ENCODE measurements at regions not wholly inside any gene's neighbourhood (a gene's known extent, or its start where the extent isn't known, plus 50 kb on each side); places are given as distances from the start of the nearest gene placed in this dataset.

DNA sequence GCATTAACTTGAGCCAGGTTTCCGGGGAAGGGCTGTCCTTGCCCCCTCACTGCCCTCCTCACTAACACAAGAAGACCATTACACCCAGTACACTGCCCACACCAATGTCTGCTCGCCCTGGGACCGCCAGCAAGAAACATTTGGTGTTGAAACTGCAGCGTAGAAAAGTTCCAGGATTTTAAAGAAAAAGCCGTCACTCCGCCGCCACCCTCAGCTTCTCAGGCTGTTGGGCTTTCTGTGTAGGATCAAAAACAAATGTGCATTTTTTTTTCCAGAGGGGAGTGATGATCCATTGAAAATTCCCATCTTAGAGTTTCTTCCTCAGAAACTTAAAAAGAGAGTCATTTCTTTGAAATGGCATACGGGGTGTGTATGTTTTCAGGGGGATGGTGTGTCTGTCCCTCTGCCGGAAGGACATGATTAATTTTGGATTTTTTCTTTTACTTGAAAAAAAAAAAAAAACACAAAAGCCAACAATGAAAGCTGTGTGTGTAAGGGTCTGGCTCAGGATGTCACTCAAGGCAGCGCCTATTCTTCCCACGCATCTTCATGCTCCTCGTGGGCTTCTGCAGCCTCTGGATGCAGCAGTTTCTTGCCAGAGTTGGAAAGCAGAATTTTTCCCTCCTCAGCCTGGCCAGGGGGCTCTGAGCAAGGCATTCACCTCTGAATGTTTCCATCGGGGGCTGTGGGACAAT lies 184.9 kb downstream of the GLI2 start:
- no peak for DNase-seq

DNA sequence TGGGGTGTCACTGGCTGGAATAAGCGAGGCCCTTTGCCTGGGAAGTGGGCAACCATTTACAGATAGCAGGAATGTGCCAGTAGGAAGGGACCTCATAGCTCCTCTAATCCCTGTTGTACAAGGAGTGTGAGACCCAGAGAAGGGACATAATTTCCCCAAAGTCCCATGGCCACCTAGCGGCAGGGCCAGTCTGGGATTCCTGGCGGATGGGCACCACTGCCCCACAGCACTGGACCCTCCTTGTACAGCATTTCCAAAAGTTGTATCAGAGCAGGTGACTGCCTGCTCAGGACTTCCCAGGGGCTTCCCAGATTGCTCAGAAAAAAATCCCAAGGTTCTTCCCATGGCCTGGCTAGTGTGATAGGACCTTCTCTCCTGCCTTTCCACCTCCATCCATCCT lies 185.8 kb downstream of the GLI2 start:
- no peak for DNase-seq

DNA sequence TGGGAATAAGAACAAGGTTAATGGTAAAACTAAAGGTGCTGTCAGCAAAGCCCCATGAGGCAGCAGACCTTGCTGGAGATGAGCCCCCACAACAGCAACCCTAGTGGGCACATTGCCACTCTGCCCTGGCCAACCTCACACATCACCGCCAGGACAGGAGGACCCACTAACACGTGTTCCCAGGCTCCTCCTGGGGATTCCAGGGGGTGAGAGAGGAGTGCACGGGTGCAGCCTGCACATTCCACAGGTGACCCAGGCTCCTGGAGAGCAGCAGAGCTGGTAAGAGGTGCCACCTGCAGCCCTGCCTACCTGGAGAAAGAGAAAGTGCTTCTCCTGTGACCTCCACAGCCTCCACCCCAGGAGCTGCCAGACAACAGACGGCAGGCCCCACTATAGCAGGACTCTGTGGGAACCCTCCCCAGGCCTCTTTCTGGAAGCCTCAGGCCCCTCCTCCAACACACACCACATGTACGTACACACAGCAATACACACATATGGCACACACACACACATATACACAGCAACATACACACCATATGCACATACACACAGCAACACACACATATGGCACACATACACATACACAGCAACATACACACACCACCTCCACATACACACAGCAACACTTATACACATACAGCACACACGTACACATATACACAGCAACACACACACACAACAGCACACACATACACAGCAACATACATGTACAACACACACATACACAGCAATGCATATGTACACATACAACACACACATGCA lies 187.1 kb downstream of the GLI2 start:
- DNase-seq: no peak

DNA sequence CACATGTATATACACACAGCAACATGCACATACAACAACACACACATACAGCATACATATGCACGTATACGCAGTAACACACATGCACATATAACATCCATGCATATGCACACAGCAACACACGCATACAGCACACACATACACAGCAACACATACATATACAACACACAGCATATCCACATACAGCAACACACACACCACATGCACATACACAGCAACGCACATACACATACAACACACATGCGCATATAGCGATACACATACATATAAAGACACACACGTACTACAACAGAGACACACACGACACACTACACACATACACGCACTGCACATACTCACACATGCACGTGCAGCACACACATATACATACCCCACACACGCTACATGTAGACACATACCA lies 187.8 kb downstream of the GLI2 start:
- DNase-seq: no peak

DNA sequence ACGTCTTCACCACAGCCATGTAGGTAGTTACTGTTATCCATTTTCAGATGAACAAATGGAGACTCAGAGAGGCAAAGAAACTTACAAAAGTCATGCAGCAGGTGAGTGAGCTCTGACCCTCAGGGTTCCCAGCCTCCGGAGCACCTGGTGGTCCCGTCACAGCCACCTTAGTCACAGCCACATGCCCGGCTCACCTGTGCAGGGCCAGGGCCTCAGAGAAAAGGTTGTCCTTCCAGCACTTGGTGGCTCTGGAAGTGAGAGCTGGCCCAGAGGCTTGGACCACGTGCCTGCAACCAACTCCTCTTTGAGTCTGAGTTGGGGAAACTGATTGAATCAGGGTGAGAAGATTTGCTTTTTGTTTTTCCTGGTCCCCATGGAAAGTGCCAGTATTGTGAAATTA lies 189.3 kb downstream of the GLI2 start:
- no peak for DNase-seq

DNA sequence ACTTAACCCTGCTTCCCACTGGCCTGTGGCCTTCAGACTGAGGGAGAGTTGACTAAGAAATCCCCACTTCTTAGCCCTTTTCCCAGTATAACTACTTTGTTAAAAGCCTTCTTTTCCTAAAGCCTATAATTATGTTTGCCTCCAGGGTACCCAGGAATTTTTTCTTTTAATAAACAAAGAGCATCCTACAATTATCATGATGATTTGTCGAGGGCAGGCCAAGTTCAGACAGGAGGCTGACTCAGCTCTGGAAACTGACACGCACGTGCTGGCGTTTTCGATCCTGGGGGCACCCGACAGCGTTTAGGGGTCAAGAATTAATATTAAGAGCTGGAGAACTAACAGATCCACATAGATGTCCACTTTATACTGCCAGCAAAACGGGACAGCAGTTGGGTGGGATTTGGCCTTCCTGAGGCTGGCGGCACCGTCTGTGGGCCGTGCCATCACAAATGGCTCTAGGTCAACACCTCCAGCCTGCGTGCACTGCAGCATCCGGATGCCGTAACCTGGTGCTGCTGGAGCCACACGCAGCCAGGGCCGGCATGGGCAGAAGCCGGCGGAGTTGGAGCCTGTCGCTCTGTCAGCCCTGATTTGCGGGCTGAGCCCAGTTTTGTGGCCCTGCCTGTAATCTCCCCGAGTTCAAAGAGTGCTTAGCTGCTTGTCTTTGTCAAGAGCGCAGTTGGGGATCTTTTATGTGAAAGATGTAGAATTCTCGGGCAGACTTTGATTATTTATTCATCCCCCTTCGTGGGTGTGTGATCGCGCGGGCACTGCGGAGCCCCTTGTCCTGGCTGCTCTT lies 191.0 kb downstream of the GLI2 start:
- no peak for DNase-seq

DNA sequence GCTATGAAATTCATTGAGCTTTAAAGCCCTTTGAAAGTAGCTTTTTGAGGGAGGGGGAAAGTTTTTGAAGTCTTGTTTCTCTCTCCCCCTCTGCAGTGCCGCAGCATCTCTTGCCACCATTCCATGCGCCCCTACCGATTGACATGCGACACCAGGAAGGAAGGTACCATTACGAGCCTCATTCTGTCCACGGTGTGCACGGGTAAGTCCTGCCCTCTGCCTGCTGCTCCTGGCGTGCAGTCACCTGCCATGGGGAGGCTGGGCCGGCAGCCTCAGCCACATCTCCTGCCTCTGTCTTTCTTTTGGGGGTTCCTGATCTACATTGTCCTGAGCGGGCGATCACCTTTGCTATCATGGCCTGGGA lies 191.6 kb downstream of the GLI2 start:
- DNase-seq: no peak

DNA sequence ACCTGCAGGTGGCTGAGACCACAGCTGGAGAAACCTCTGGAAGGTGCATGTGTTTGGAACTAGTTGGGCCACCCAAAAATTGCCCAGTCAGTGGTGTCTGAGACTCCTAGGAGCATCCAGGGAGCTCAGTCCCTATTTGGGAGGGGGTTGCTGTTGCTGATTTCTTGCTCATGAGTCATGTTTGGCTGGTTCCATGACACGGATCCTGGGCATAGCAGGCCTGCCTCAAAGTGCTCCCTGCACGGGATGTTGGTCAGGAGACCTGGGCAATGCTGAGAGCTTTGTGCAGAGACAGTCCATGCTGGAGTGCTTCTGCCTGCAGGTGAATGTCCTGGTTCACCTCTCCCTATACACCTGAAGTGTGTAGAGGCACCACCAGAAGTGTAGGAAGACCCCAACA lies 194.2 kb downstream of the GLI2 start:
- no peak for DNase-seq

DNA sequence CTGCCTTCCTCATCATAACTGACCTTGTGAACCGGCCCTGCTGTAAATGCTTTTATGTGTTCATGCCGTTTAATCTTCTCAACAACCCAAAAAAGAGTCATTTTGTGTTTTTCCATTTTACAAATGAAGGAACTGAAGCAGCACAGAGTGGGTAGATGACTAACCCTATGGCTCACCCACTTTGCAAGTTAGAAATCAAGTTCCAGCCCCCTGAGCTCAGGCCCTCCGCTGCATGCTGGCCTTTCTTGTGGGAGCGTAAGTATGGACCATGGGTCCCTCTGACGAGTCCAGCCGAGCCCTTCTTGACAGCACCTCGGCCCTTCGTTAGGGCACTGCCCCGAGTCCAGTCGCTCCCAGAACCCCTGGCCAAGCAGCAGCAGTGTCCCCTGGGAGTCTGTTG lies 194.6 kb downstream of the GLI2 start:
- no peak for DNase-seq

DNA sequence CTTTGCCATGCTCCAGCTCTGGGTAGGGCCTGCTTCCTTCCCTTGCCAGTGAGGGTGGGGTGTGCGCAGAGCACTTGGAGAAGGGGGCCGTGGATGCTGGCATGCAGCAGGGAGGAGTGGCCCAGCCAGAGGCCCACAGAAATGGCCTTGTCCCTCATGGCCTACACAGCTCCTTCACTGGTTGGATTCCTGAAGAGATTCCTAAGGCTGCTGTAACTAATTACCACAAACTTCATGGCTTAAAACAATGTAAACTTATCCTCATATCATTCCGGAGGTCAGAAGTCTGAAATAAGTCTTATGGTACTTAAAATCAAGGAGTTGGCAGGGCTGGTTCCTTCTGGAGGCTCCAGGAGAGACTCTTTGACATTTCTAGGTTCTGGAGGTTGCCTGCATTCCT lies 195.2 kb downstream of the GLI2 start:
- no peak for DNase-seq

DNA sequence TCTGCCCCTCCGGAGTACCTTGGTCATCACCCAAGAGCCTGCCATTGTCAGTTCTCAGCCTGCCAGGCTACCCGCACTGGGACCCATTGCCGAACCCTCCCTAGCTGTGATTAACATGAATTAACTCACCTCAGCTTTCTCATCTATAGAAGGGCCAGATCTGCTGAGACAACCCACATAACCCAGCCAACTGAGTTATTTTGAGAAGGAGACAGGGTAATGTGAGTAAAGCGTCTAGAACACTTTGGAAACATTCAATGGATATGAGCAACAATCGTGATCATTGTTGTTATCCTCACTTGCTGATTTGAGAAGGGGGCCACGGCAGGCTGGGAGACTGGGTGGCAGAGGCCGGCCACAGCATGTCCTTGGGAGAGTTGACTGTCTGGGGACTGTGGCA lies 196.8 kb downstream of the GLI2 start:
- no peak for DNase-seq

DNA sequence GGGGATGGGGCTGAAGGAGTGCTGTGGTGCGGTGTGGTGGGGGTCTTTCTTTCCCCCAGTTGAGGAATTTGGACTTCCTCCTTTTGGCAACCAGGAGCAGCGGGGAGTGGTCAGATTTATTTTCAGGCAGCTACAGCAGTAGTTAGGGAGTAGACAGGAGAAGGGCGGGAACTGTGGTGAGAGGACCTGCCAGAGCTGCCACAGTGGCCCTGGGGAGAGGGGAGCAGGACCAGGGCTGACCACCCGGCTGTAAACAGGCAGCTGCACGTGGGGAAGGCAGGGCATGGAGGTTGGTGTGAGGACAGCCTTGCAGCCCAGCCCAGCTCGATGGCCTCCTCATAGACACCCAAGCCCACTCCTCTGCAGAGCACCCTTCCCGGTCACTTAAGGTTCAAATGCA lies 197.2 kb downstream of the GLI2 start:
- DNase-seq: no peak

DNA sequence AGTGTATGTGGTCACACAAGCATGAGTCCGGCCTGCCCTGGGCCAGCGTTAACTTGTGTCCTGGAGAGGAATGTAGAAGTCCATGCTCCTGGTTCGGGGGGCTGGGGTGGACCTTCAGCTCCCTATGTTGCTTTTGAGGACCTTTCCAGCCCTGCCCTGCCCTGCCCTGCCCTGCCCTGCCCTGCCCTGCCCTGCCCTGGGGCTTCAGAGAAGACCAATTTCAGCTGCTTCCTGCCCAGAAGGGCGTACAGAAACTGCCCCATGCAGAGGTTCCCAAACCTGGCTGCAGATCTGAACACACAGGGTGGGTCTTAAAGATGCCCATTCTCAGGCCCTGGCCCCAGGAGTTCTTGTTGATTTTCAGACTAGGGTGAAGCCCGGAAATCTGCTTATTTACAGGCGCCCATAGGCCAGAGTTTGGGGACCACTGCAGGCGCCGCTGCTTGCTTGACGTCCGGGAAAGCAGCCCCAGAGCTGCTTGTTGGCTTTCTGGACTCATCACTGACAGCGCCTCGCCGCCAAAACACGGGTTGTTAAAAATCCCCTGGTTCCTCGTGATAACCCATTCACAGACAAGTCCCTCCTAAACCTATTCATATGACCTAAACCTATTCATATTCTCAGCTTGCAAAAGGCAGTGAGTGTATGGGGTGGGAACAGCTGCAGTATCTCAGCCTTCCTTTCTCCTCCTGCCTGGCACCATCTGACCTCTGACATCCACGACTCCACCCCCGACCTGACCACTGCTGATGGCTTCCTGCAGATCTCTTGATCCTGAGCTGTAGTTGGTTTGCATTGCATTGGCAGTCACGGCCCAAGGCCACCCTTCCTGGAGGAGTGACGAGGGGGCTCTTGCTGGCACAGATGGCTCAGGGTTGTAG lies 198.3 kb downstream of the GLI2 start:
- DNase-seq: no peak

DNA sequence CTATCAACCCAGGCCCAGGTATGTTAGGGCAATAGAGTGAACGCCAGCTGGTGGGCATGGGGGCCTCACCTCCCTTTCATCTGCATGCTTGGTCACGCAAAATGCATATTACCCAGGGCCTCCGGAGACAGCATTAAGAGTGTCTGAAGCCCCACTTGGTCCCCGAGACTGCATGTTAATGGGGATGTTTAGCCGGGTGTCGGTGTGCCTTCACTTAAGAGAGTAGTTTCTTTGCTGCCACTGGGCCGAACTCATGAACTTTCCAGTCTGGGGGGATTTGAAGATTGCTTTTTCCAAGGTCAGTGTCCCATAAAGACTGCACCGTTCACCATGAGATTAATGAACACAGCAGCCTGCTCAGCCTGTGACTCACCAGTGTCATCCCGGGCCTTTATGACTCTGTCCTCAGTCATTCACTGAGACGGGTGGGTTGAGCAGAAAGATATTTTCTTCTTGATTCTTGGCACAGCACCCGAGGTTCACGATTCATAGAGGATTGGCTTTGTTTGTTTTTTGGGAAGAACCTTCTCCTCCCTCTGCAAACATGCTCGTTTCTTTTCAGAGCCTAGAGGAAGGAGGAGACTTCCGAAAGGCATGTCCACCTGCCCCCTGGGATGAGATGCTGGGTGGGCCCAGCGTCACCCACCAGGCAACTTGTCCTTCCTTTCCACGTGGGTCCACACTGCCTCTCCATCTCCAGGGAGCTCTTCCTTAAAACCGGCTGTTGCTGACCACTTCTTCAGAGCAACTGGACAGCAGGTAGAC lies 199.1 kb downstream of the GLI2 start:
- DNase-seq: no peak

DNA sequence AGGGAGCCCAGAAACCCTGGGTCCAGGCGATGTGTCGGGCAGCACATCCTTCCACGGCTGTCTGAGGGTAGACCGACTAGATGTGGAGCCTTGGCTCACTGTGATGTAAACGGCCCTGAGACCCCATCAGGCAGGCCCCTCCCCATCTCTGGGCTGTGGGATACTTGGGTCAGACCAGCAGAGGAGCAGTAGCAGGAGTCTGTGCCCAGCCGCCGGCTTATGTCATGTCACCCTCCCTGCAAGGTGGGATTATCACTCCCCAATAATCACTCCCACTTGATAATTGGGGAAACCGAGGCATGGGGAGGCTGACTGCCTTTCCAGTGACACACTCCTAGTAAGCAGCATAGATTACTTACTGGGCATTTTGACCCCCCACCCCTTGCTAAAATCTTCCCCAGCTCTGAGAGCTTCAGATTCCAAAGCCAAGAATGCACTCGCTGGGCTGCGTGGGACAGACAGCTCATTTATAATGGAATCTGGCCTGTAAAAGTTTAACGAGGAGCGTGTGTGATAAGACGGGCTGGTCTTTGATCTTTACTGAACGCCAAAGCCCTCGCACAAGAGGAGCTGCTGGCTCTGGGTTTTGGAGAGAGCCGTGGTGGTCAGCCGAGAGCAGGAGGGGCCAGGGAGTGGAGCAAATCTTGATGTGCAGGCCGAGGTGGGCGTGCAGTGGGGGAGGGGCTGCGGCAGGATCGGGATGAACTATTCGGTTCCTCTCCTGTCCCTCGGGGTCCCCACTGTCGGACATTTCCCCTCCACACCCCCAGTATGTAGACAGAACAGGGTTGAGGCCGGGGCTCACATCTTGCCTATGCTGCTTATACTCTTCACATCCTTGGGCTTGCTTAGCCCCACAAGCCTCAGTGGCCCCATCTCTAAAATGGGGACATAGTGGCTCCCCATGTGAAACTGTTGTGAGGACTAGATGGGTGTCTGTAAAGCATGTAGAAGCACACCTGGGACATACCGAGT lies 200.0 kb downstream of the GLI2 start:
- no peak for DNase-seq

DNA sequence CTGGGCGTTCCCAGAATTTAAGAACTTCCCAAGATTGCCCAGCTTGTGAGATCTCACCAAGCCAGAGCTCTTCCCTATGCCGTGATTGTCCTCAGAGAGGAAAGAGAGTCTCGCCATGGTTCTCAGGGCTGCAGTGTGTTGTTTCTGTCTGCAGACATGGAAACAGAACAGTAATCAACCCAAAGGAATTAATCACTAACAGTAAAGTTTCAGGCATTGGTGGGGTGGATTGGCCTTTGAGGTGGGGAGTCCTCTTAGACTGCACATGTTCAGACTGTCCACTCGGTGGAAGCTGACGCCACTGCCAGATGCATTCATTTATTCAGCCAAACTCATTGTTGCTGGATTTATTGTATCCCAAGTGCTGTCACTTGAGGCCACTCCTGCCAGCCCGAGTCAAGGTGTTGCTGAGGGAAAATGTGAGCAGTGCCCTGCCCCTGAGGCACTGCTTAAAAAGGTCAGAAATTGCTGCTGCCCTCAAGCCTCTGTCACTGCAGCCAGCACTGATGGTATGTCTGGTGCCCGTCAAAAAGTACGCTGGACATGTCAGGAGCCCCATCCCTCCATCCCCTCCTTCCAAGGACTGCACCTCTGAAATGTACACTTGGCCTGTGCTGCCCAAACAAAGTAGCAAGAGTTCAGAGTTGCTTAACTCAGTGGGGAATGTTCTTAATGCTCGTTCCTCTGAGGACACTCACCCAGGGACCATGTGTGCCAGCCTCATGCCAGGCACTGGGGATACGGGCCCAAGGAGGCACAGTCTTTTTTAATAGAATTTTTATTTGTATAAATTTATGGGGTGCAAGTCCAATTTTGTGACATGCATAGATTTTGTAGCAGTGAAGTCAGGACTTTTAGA lies 201.0 kb downstream of the GLI2 start:
- DNase-seq: no peak

DNA sequence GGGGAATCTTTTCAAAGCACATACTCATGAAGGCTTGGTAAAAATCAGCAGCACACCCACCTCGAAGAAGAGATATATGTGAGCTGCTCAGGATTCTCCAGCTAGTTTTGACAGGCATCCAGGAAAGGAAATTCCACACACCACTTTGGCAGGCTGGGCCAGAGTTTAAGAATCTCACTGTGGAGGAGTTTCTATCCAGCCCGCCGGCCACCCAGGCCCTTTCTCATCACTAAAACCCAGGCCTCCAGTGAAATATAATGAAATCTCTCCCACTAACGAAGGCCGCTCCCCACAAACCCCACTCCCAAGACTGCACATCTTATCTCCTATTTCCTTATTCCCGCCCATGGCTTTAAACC lies 202.0 kb downstream of the GLI2 start:
- DNase-seq: no peak

DNA sequence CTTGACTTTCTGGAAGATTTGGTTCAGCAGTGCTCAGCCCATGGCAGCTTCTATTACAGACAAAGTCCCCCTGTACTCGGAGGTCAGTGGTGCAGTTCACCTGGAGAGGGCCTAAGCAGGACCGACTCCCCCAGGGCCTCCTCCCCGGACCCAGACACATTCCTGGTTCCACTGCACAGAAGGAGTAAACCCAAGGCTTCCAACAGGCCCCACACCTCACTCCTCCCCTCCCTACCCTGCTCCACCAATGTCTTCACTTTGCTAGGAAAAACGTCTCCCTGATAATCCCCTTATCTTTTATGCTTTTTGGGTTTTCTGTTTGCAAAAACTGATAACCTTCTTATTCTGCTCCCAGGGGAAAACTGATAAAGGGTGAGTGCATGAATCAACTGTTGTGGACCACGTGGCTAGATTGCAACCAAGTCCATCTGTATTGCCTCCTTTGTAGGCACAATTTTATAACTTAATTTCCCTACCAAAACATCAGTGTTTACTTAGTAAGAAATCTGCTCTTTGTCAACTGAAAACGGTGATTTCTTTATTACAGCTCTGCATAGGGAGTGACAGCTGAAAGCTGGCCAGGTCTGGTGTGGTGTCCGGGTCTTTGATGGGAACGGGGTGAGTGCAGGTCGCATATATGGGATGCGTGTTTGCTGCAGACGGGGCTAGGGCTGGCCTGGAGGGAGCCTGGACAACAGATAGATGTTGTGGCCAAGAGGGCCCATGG lies 202.5 kb downstream of the GLI2 start:
- DNase-seq: no peak

DNA sequence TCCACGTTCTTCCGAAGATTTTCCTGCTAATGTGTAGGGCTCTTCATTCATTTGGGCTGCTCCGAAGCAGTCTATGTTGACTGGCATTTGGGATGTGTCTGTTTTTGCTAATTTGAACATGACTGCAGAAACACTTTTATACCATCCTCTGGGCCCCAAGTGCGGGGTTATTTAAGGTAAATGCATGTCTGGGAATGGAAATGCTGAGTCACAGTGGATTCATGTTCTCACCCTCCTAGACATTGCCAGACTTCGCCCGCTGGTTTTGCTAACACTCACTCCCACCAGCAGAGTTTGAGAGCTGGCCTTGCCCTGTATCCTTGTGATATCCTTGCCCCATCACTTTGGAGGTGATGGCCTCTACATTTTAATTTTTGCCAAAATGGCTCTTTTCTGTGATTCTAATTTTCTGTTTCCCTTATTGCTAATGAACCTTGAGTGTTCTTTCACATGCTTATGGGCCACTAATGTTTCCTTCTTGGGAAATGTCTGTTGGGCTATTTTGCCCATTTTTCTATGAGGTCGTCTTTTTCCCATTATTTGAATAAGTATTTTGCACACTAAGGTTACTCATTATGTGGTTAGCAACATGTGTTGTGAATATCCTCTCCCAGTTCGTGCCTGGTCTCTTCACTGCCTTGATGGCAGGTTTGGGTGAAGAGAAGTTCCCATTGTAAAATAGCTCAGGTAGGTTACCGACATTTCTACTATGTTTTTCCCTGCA lies 204.1 kb downstream of the GLI2 start:
- no peak for DNase-seq
